OCI-LY7 (cell line): ENCODE measurements at regions not wholly inside any gene's neighbourhood (a gene's known extent, or its start where the extent isn't known, plus 50 kb on each side); places are given as distances from the start of the nearest gene placed in this dataset.

Experiments used
- BruUV-seq: library from RNA; stranded (reverse); fragments of 400-500 nt; replicated peaks from 2 replicates; lab custom pipeline; 2021; lab: Mats Ljungman, UMichigan
- CTCF ChIA-PET: fragments of 300-600 bp; sonication (Branson Sonifier 250); formaldehyde crosslinking; loops from one replicate; lab custom pipeline; 2022; ENCODE audit warnings: antibody characterized with exemption; ENCODE audit not compliant: unreplicated experiment; lab: Charles Lee
- POLR2A ChIA-PET: fragments of 300-600 bp; sonication (Branson Sonifier 250); formaldehyde crosslinking; loops from one replicate; lab custom pipeline; 2022; ENCODE audit warnings: antibody characterized with exemption; lab: Charles Lee
- DNase-seq: peaks from one replicate; pipeline ENCODE4 v3.0.0-alpha.2; 2015; ENCODE audit warnings: low spot score
- H2AFZ ChIP-seq: fragments of 200-600 bp; sonication (generic), shearing (Covaris generic); 2 replicates; pipeline ENCODE4 v1.6.1; 2014; ENCODE audit warnings: mild to moderate bottlenecking, antibody characterized with exemption, low read length, moderate library complexity
- H3K27ac ChIP-seq: fragments of 200-600 bp; sonication (generic); 2 replicates; pipeline ENCODE4 v1.5.1; 2014; ENCODE audit warnings: mixed run types, low read depth, mild to moderate bottlenecking, moderate library complexity, low read length, inconsistent platforms; ENCODE audit not compliant: poor library complexity, severe bottlenecking
- H3K36me3 ChIP-seq: fragments of 200-600 bp; sonication (generic); 2 replicates; pipeline ENCODE4 v1.6.1; 2014; ENCODE audit warnings: mild to moderate bottlenecking, antibody characterized with exemption, low read length, moderate library complexity, mixed read lengths; ENCODE audit not compliant: insufficient read depth
- H3K4me1 ChIP-seq: fragments of 200-600 bp; sonication (generic); 2 replicates; pipeline ENCODE4 v1.5.1; 2014; ENCODE audit warnings: mild to moderate bottlenecking, low read length; ENCODE audit not compliant: insufficient read depth, poor library complexity, severe bottlenecking
- H3K4me2 ChIP-seq: fragments of 200-600 bp; sonication (generic); 2 replicates; pipeline ENCODE4 v1.6.1; 2014; ENCODE audit warnings: mild to moderate bottlenecking, low read length
- H3K4me3 ChIP-seq: fragments of 200-600 bp; sonication (generic); 2 replicates; pipeline ENCODE4 v1.5.1; 2014; ENCODE audit warnings: mild to moderate bottlenecking, low read depth, low read length; ENCODE audit not compliant: poor library complexity, severe bottlenecking
- H3K79me2 ChIP-seq: fragments of 200-600 bp; sonication (generic); 2 replicates; pipeline ENCODE4 v1.6.1; 2016; ENCODE audit warnings: low read depth, mild to moderate bottlenecking, low read length, moderate library complexity, mixed read lengths; ENCODE audit not compliant: insufficient read depth
- H3K9me2 ChIP-seq: fragments of 200-600 bp; sonication (generic); 2 replicates; pipeline ENCODE4 v1.6.1; 2016; ENCODE audit warnings: mild to moderate bottlenecking, low read length, mixed read lengths; ENCODE audit not compliant: insufficient read depth
- H3K9me3 ChIP-seq: fragments of 200-600 bp; sonication (generic); 2 replicates; pipeline ENCODE4 v1.6.1; 2014; ENCODE audit warnings: mild to moderate bottlenecking, mixed run types, low read length, mixed read lengths
- H4K20me1 ChIP-seq: fragments of 200-600 bp; sonication (generic); 2 replicates; pipeline ENCODE4 v1.6.1; 2014; ENCODE audit warnings: mild to moderate bottlenecking, antibody characterized with exemption, low read length, moderate library complexity, mixed read lengths; ENCODE audit not compliant: insufficient read depth
- EZH2phosphoT487 ChIP-seq: fragments of 200-600 bp; sonication (generic); IDR thresholded peaks from 2 replicates; pipeline ENCODE4 v1.6.1; 2018; ENCODE audit warnings: low read depth, borderline replicate concordance, mild to moderate bottlenecking, mixed run types, antibody characterized with exemption, low read length, moderate library complexity, mixed read lengths
- intact Hi-C: fragments of 100-400 bp; cut with micrococcal nuclease; formaldehyde crosslinking; loops from one replicate; pipeline ENCODE4 v1.10.0; 2022; ENCODE audit not compliant: unreplicated experiment
- TF ChIP-seq, protein P1 (sequence below): fragments of 200-600 bp; sonication (generic); conservative IDR thresholded peaks from 2 replicates; pipeline ENCODE4 v1.5.1; 2014; ENCODE audit warnings: mild to moderate bottlenecking, antibody characterized with exemption, low read length, moderate library complexity, mixed read lengths

DNA sequence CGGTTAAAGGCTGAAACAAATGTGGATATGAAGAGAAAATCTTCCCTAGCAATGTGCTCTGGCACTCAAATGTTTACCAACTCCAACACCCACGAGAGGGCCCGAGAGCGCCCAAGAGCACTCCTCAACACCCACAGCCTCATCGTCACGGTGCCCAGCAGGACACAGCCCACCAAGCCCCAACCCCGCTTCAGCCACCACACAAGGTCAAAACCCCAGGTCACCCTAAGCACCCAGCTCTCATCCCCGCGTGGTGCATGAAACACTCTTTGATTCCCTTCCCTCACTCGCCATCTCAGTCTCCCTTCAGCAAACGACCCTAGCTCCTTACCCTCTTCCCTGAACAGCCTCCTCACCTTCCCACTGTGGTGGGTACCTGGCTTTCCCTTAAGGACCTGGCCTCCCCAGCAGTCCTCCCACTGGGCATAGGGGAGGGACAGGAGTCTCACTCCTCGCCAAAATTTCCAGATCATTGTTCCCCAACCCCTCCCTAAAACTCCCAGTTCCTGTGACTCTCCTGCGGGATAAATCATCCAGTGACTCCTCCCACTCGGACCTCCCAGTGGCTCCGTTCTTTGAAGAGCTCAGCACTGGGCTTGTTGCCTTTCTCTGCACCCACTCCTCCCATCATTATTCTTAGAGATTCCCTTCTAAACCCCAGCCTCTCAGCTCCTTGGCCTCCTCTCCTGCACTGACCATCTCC is 170.4 kb upstream of the SYT6 start:
- POLR2A ChIA-PET: interaction anchor here (0.6 kb wide), 1 partner anchor 427 kb away, joined by 3 read pairs; no protein-coding TSS in a partner anchor
- no TSS peak for BruUV-seq
- intact Hi-C loops: no loop called here
- no peaks in the 10 kb centered on the region for H4K20me1 ChIP-seq
- no peaks in the 10 kb centered on the region for H3K9me2 ChIP-seq
- H3K9me3 ChIP-seq: no peaks in the 10 kb centered on the region
- H3K4me3 ChIP-seq: no peak overlapping the region
- TF ChIP-seq EZH2phosphoT487: no peak
- TF ChIP-seq, protein P1, sequence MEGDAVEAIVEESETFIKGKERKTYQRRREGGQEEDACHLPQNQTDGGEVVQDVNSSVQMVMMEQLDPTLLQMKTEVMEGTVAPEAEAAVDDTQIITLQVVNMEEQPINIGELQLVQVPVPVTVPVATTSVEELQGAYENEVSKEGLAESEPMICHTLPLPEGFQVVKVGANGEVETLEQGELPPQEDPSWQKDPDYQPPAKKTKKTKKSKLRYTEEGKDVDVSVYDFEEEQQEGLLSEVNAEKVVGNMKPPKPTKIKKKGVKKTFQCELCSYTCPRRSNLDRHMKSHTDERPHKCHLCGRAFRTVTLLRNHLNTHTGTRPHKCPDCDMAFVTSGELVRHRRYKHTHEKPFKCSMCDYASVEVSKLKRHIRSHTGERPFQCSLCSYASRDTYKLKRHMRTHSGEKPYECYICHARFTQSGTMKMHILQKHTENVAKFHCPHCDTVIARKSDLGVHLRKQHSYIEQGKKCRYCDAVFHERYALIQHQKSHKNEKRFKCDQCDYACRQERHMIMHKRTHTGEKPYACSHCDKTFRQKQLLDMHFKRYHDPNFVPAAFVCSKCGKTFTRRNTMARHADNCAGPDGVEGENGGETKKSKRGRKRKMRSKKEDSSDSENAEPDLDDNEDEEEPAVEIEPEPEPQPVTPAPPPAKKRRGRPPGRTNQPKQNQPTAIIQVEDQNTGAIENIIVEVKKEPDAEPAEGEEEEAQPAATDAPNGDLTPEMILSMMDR: no peak
- no peak overlapping the region for H2AFZ ChIP-seq
- no peak overlapping the region for H3K4me2 ChIP-seq
- CTCF ChIA-PET: no interaction called here
- no peaks in the 10 kb centered on the region for H3K36me3 ChIP-seq
- no peak overlapping the region for H3K27ac ChIP-seq
- H3K4me1 ChIP-seq: no peaks in the 10 kb centered on the region
- no peak for DNase-seq
- H3K79me2 ChIP-seq: no peaks in the 10 kb centered on the region

DNA sequence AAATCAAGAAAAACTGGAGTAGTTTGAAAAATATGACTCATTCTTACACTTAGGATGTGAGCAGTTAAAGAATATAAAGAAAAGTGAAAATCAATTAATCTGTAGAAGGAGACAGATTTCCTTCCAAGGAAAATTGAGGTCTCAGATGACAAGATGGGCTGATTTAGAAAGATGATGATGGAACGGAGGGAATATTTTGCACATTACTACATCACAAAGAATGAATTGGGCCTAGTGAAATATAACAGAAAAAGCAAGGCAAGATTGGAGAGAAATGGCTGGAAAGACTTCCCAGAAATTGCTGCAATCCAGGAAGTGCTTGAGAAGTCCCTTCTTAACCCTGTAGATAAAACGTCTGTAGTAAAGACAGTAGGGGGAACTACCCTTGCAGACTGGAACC is 169.1 kb upstream of the SYT6 start:
- no peaks in the 10 kb centered on the region for H3K9me3 ChIP-seq
- no peak overlapping the region for H3K27ac ChIP-seq
- CTCF ChIA-PET: no interaction called here
- H3K4me2 ChIP-seq: no peak overlapping the region
- no peaks in the 10 kb centered on the region for H3K9me2 ChIP-seq
- TF ChIP-seq, protein P1: no peak
- TF ChIP-seq EZH2phosphoT487: no peak
- H2AFZ ChIP-seq: no peak overlapping the region
- H3K4me3 ChIP-seq: no peak overlapping the region
- H4K20me1 ChIP-seq: no peaks in the 10 kb centered on the region
- no peaks in the 10 kb centered on the region for H3K4me1 ChIP-seq
- no peaks in the 10 kb centered on the region for H3K36me3 ChIP-seq
- no TSS peak for BruUV-seq
- H3K79me2 ChIP-seq: no peaks in the 10 kb centered on the region
- POLR2A ChIA-PET: no interaction called here
- no peak for DNase-seq
- intact Hi-C loops: no loop called here

DNA sequence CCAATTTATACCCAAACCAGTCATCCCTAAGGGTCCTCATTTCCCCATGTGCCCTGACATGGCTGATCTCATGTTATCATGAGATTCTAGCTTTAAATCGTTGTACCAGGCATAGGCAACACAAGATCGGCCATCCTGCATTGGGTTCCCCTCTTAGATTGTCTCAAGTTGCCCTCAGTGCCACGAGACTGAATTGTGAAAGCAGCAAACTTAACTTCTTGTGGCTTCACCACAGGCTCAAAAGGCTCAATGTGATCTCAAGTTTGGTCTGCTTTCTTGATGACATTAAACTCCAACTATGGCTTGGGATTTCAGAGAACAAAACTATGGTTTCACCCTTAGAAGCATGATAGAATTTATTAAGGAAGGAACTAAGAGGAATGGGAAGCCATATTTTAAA is 168.5 kb upstream of the SYT6 start:
- Histone ChIP-seq H3K27ac (no peak overlapping the region), H3K9me2 (no peaks in the 10 kb centered on the region), H2AFZ (no peak overlapping the region), H3K36me3 (no peaks in the 10 kb centered on the region), H3K4me3 (no peak overlapping the region), H3K79me2 (no peaks in the 10 kb centered on the region), H4K20me1 (no peaks in the 10 kb centered on the region), H3K4me2 (no peak overlapping the region), H3K4me1 (no peaks in the 10 kb centered on the region), H3K9me3 (no peaks in the 10 kb centered on the region)
- BruUV-seq: no TSS peak
- CTCF ChIA-PET: no interaction called here
- no peak for DNase-seq
- intact Hi-C loops: no loop called here
- POLR2A ChIA-PET: no interaction called here
- TF ChIP-seq, protein P1: no peak
- no peak for TF ChIP-seq EZH2phosphoT487
